ENCODE measurements at regions not wholly inside any gene's neighbourhood (a gene's known extent, or its start where the extent isn't known, plus 50 kb on each side); places are given as distances from the start of the nearest gene placed in this dataset.

GRCh38 chrX:110941906-110942305, 146.3 kb upstream of the CHRDL1 start:
- TF ChIP-seq FOXA1 (IDR thresholded peaks at IDR 0.05) (no peak), CTCF (IDR thresholded peaks at IDR 0.05; ENCODE audit: low read depth, low read length, missing input control) (no peak), TAF1 (conservative IDR thresholded peaks at IDR 0.05) (no peak)
